ENCODE measurements at regions not wholly inside any gene's neighbourhood (a gene's known extent, or its start where the extent isn't known, plus 50 kb on each side); places are given as distances from the start of the nearest gene placed in this dataset.

DNA sequence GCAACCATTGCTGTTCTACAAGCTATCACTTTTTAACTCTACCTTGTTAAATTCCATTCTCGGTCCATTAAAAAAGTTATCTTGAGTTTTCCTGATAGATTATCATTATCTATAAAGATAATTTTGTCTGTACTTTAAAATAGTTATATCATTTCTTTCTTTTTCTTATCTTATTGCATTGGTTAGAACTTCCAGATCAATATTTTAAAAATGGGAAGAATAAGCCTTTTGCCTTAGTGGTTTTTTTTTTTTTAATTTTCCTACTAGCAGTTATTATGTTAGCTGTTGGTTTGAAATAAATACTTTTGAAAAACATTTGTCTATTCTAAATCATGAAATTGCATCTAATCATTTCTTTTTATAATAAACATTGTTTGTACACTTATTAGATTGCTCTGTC, 71.0 kb upstream of the ATF3 start:
- TF ChIP-seq ESRRA (IDR thresholded peaks at IDR 0.05; ENCODE audit: borderline replicate concordance, low read length) (no peak), RFX5 (IDR thresholded peaks at IDR 0.05) (no peak), HDAC2 (IDR thresholded peaks at IDR 0.05) (no peak), CEBPB (IDR thresholded peaks at IDR 0.05) (no peak), EP300 (IDR thresholded peaks at IDR 0.05) (no peak), CHD2 (IDR thresholded peaks at IDR 0.05; ENCODE audit: low read length, partially characterized antibody) (no peak), POLR2AphosphoS2 (conservative IDR thresholded peaks at IDR 0.05; ENCODE audit: low read length) (no peak), BHLHE40 (IDR thresholded peaks at IDR 0.05; ENCODE audit: low read depth, low read length) (no peak), MYC (IDR thresholded peaks at IDR 0.05; ENCODE audit: borderline replicate concordance, low read length) (no peak)
- TF ChIP-seq, protein P1, sequence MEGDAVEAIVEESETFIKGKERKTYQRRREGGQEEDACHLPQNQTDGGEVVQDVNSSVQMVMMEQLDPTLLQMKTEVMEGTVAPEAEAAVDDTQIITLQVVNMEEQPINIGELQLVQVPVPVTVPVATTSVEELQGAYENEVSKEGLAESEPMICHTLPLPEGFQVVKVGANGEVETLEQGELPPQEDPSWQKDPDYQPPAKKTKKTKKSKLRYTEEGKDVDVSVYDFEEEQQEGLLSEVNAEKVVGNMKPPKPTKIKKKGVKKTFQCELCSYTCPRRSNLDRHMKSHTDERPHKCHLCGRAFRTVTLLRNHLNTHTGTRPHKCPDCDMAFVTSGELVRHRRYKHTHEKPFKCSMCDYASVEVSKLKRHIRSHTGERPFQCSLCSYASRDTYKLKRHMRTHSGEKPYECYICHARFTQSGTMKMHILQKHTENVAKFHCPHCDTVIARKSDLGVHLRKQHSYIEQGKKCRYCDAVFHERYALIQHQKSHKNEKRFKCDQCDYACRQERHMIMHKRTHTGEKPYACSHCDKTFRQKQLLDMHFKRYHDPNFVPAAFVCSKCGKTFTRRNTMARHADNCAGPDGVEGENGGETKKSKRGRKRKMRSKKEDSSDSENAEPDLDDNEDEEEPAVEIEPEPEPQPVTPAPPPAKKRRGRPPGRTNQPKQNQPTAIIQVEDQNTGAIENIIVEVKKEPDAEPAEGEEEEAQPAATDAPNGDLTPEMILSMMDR (IDR thresholded peaks at IDR 0.05) = no peak
- TF ChIP-seq, protein P2, sequence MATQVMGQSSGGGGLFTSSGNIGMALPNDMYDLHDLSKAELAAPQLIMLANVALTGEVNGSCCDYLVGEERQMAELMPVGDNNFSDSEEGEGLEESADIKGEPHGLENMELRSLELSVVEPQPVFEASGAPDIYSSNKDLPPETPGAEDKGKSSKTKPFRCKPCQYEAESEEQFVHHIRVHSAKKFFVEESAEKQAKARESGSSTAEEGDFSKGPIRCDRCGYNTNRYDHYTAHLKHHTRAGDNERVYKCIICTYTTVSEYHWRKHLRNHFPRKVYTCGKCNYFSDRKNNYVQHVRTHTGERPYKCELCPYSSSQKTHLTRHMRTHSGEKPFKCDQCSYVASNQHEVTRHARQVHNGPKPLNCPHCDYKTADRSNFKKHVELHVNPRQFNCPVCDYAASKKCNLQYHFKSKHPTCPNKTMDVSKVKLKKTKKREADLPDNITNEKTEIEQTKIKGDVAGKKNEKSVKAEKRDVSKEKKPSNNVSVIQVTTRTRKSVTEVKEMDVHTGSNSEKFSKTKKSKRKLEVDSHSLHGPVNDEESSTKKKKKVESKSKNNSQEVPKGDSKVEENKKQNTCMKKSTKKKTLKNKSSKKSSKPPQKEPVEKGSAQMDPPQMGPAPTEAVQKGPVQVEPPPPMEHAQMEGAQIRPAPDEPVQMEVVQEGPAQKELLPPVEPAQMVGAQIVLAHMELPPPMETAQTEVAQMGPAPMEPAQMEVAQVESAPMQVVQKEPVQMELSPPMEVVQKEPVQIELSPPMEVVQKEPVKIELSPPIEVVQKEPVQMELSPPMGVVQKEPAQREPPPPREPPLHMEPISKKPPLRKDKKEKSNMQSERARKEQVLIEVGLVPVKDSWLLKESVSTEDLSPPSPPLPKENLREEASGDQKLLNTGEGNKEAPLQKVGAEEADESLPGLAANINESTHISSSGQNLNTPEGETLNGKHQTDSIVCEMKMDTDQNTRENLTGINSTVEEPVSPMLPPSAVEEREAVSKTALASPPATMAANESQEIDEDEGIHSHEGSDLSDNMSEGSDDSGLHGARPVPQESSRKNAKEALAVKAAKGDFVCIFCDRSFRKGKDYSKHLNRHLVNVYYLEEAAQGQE (IDR thresholded peaks at IDR 0.05) = no peak
- TF ChIP-seq, protein P3, sequence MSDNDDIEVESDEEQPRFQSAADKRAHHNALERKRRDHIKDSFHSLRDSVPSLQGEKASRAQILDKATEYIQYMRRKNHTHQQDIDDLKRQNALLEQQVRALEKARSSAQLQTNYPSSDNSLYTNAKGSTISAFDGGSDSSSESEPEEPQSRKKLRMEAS (IDR thresholded peaks at IDR 0.05) = no peak
- TF ChIP-seq, protein P4, sequence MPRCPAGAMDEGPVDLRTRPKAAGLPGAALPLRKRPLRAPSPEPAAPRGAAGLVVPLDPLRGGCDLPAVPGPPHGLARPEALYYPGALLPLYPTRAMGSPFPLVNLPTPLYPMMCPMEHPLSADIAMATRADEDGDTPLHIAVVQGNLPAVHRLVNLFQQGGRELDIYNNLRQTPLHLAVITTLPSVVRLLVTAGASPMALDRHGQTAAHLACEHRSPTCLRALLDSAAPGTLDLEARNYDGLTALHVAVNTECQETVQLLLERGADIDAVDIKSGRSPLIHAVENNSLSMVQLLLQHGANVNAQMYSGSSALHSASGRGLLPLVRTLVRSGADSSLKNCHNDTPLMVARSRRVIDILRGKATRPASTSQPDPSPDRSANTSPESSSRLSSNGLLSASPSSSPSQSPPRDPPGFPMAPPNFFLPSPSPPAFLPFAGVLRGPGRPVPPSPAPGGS (IDR thresholded peaks at IDR 0.05) = no peak

All from A549 (cell line).